Stimulated activated naive CD8-positive, alpha-beta T cell treated with anti-CD3 and anti-CD28 coated beads, Interleukin-15, amount 100 ng/mL, for 72 hours (primary cell): ENCODE measurements at regions not wholly inside any gene's neighbourhood (a gene's known extent, or its start where the extent isn't known, plus 50 kb on each side); places are given as distances from the start of the nearest gene placed in this dataset.
A peak's percentile ranks its signal among the peaks of the same experiment; 100 is the strongest.

Source experiments
- ATAC-seq: fragments of 150-1000 bp; cut with Tn5 transposase; 2 replicates; pipeline ENCODE4 v1.10.0; 2021; ENCODE audit warnings: mild to moderate bottlenecking, moderate library complexity
- DNase-seq, 2 donors: peaks; one replicate each; pipeline ENCODE4 v3.0.0; 2021 to 2022
- H3K27ac Mint-ChIP-seq, 2 donors: one replicate each; pipeline ENCODE4 v1.8.0; 2022; ENCODE audit warnings: mild to moderate bottlenecking in 2 of 2, mixed read lengths in 2 of 2, moderate library complexity in 2 of 2
- H3K27me3 Mint-ChIP-seq: one replicate; pipeline ENCODE4 v1.8.0; 2022; ENCODE audit warnings: mixed read lengths
- H3K4me1 Mint-ChIP-seq: one replicate; pipeline ENCODE4 v1.8.0; 2022; ENCODE audit warnings: mild to moderate bottlenecking, mixed read lengths
- H3K4me3 Mint-ChIP-seq, 2 donors: one replicate each; pipeline ENCODE4 v1.8.0; 2022; ENCODE audit warnings: mild to moderate bottlenecking in 2 of 2, mixed read lengths in 2 of 2, moderate library complexity in 1 of 2
- H3K9me3 Mint-ChIP-seq, 2 donors: one replicate each; pipeline ENCODE4 v1.8.0; 2022; ENCODE audit warnings: mixed read lengths in 2 of 2

GRCh38 chr12:92556637-92557421, 146.0 kb upstream of the PLEKHG7 start:
- DNase-seq (no peak), ATAC-seq (no peak)
- Mint-ChIP-seq H3K27ac (peak overlapping the region; percentile 61 to 86), H3K27me3 (no peaks in the 10 kb centered on the region), H3K4me3 (peak overlapping the region; percentile 8 to 72), H3K4me1 (peaks cover 56% of the 10 kb centered on the region), H3K9me3 (peaks cover 8 to 9% of the 10 kb centered on the region in 2 donors)

- H3K27me3 Mint-ChIP-seq: no peaks in the 10 kb centered on the region
- H3K4me3 Mint-ChIP-seq: peak overlapping the region; percentile 8 to 72
- H3K9me3 Mint-ChIP-seq: peaks cover 5 to 9% of the 10 kb centered on the region in 2 donors
- DNase-seq: no peak
- ATAC-seq: no peak
- peak overlapping the region; percentile 61 to 86 for H3K27ac Mint-ChIP-seq
- peaks cover 49% of the 10 kb centered on the region for H3K4me1 Mint-ChIP-seq
Measured at GRCh38 chr12:92556141-92556540, 146.6 kb upstream of the PLEKHG7 start.

GRCh38 chr12:92554158-92555073, 148.4 kb upstream of the PLEKHG7 start:
- Mint-ChIP-seq H3K27me3 (no peaks in the 10 kb centered on the region), H3K4me1 (peaks cover 41% of the 10 kb centered on the region), H3K4me3 (no peak overlapping the region), H3K9me3 (peaks cover 0 to 6% of the 10 kb centered on the region in 2 donors), H3K27ac (no peak overlapping the region)
- no peak for DNase-seq
- no peak for ATAC-seq

- H3K27ac Mint-ChIP-seq: no peak overlapping the region
- no peaks in the 10 kb centered on the region for H3K27me3 Mint-ChIP-seq
- H3K4me1 Mint-ChIP-seq: peaks cover 35% of the 10 kb centered on the region
- H3K9me3 Mint-ChIP-seq: peaks cover 6 to 7% of the 10 kb centered on the region in 2 donors
- ATAC-seq (no peak), DNase-seq (no peak)
- no peak overlapping the region for H3K4me3 Mint-ChIP-seq
Measured at GRCh38 chr12:92553389-92553788, 149.4 kb upstream of the PLEKHG7 start.

- no peaks in the 10 kb centered on the region for H3K27me3 Mint-ChIP-seq
- no peak overlapping the region for H3K4me3 Mint-ChIP-seq
- H3K4me1 Mint-ChIP-seq: peaks cover 30% of the 10 kb centered on the region
- DNase-seq: no peak
- no peak for ATAC-seq
- no peak overlapping the region for H3K27ac Mint-ChIP-seq
- H3K9me3 Mint-ChIP-seq: peaks cover 6 to 7% of the 10 kb centered on the region in 2 donors
Measured at GRCh38 chr12:92552412-92553108, 150.2 kb upstream of the PLEKHG7 start.

- H3K27me3 Mint-ChIP-seq: no peaks in the 10 kb centered on the region
- H3K27ac Mint-ChIP-seq: no peak overlapping the region
- peak in 1 of 2 donors; percentile 66 for DNase-seq
- peaks cover 1 to 7% of the 10 kb centered on the region in 2 donors for H3K9me3 Mint-ChIP-seq
- H3K4me1 Mint-ChIP-seq: peaks cover 25% of the 10 kb centered on the region
- ATAC-seq: peak; percentile 85
- no peak overlapping the region for H3K4me3 Mint-ChIP-seq
Measured at GRCh38 chr12:92551853-92552397, 150.9 kb upstream of the PLEKHG7 start.

GRCh38 chr12:92551210-92551609, 151.6 kb upstream of the PLEKHG7 start:
- no peaks in the 10 kb centered on the region for H3K27me3 Mint-ChIP-seq
- peaks cover 18% of the 10 kb centered on the region for H3K4me1 Mint-ChIP-seq
- DNase-seq (no peak), ATAC-seq (no peak)
- no peak overlapping the region for H3K27ac Mint-ChIP-seq
- H3K9me3 Mint-ChIP-seq: peaks cover 0 to 7% of the 10 kb centered on the region in 2 donors
- H3K4me3 Mint-ChIP-seq: no peak overlapping the region

- ATAC-seq (no peak), DNase-seq (no peak)
- H3K9me3 Mint-ChIP-seq: peaks cover 0 to 7% of the 10 kb centered on the region in 2 donors
- no peak overlapping the region for H3K4me3 Mint-ChIP-seq
- H3K4me1 Mint-ChIP-seq: peaks cover 13% of the 10 kb centered on the region
- no peak overlapping the region for H3K27ac Mint-ChIP-seq
- no peaks in the 10 kb centered on the region for H3K27me3 Mint-ChIP-seq
Measured at GRCh38 chr12:92550661-92551060, 152.1 kb upstream of the PLEKHG7 start.

- Mint-ChIP-seq H3K4me1 (peaks cover 9% of the 10 kb centered on the region), H3K4me3 (no peak overlapping the region), H3K9me3 (peaks cover 0 to 7% of the 10 kb centered on the region in 2 donors), H3K27me3 (no peaks in the 10 kb centered on the region), H3K27ac (no peak overlapping the region)
- DNase-seq: no peak
- no peak for ATAC-seq
Measured at GRCh38 chr12:92550254-92550653, 152.5 kb upstream of the PLEKHG7 start.

GRCh38 chr12:92549516-92549915, 153.3 kb upstream of the PLEKHG7 start:
- ATAC-seq (no peak), DNase-seq (no peak)
- H3K4me1 Mint-ChIP-seq: peaks cover 2% of the 10 kb centered on the region
- peaks cover 0 to 7% of the 10 kb centered on the region in 2 donors for H3K9me3 Mint-ChIP-seq
- no peak overlapping the region for H3K27ac Mint-ChIP-seq
- no peaks in the 10 kb centered on the region for H3K27me3 Mint-ChIP-seq
- H3K4me3 Mint-ChIP-seq: no peak overlapping the region

- DNase-seq (no peak), ATAC-seq (no peak)
- H3K4me3 Mint-ChIP-seq: no peak overlapping the region
- H3K27ac Mint-ChIP-seq: no peak overlapping the region
- peaks cover 0 to 7% of the 10 kb centered on the region in 2 donors for H3K9me3 Mint-ChIP-seq
- H3K27me3 Mint-ChIP-seq: no peaks in the 10 kb centered on the region
- H3K4me1 Mint-ChIP-seq: peaks cover 6% of the 10 kb centered on the region
Measured at GRCh38 chr12:92547906-92548305, 154.9 kb upstream of the PLEKHG7 start.

GRCh38 chr12:92547420-92547819, 155.4 kb upstream of the PLEKHG7 start:
- ATAC-seq (no peak), DNase-seq (no peak)
- Mint-ChIP-seq H3K27ac (no peak overlapping the region), H3K4me3 (no peak overlapping the region), H3K27me3 (no peaks in the 10 kb centered on the region), H3K9me3 (peaks cover 0 to 7% of the 10 kb centered on the region in 2 donors), H3K4me1 (peaks cover 7% of the 10 kb centered on the region)

- peaks cover 12% of the 10 kb centered on the region for H3K4me1 Mint-ChIP-seq
- no peak overlapping the region for H3K4me3 Mint-ChIP-seq
- H3K27ac Mint-ChIP-seq: no peak overlapping the region
- ATAC-seq (no peak), DNase-seq (no peak)
- H3K9me3 Mint-ChIP-seq: peaks cover 0 to 7% of the 10 kb centered on the region in 2 donors
- no peaks in the 10 kb centered on the region for H3K27me3 Mint-ChIP-seq
Measured at GRCh38 chr12:92546635-92547348, 156.0 kb upstream of the PLEKHG7 start.

GRCh38 chr12:92546259-92546634, 156.5 kb upstream of the PLEKHG7 start:
- ATAC-seq: no peak
- H3K4me3 Mint-ChIP-seq: no peak overlapping the region

GRCh38 chr12:92544322-92544721, 158.5 kb upstream of the PLEKHG7 start:
- H3K27ac Mint-ChIP-seq: no peak overlapping the region
- no peak for ATAC-seq
- no peak overlapping the region for H3K4me3 Mint-ChIP-seq
- peaks cover 36% of the 10 kb centered on the region for H3K4me1 Mint-ChIP-seq
- DNase-seq: no peak
- H3K9me3 Mint-ChIP-seq: peaks cover 0 to 7% of the 10 kb centered on the region in 2 donors
- no peaks in the 10 kb centered on the region for H3K27me3 Mint-ChIP-seq

More at GRCh38 chr12:92546259-92546634, 156.5 kb upstream of the PLEKHG7 start:
- DNase-seq: no peak
- peaks cover 0 to 7% of the 10 kb centered on the region in 2 donors for H3K9me3 Mint-ChIP-seq
- no peak overlapping the region for H3K27ac Mint-ChIP-seq
- H3K4me1 Mint-ChIP-seq: peaks cover 17% of the 10 kb centered on the region
- H3K27me3 Mint-ChIP-seq: no peaks in the 10 kb centered on the region
